HK-2 (cell line): ENCODE measurements at regions not wholly inside any gene's neighbourhood (a gene's known extent, or its start where the extent isn't known, plus 50 kb on each side); places are given as distances from the start of the nearest gene placed in this dataset.

Source experiments
- DNase-seq: peaks from one replicate; pipeline ENCODE4 v3.0.0-alpha.2; 2018; ENCODE audit not compliant: unreplicated experiment

DNA sequence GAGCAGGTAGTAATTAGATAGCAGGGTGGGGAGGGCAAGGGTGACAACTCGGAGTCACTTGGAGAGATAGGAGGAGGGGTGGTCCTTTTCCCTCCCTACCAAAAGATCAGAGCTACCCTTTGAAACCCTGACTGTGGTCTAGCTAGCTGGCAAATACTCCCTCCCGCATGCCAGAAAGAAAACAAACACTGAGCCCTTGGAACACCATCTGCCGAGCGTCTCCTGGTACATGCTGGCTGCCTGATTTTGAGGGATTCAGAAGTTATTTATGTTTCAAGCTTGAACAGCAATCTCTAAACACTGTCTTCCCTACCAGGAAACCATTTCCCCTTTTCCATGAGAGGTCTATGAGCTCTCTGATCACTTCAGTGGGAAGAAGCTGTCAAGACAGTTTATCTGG, 291.6 kb upstream of the CFAP20DC start:
- no peak for DNase-seq

DNA sequence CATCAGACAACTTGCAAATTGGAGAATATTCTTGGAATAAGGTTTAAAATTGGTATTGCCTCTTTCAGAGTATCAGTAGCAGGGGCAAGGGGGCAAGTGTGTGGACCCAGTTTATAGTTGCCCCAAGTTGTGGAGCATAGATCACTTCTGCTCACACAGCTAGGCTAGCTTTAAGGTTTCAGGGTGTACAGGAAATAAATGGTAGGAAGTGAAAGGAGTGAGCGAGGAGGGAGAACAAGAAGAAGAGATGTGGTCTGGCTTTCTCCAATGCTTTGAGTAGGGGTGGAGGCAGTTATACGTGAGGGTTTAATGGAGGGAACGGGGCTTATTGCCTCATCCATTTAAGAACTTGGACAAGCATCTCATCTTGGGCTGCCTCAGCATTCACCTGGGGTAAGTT, 290.0 kb upstream of the CFAP20DC start:
- no peak for DNase-seq

DNA sequence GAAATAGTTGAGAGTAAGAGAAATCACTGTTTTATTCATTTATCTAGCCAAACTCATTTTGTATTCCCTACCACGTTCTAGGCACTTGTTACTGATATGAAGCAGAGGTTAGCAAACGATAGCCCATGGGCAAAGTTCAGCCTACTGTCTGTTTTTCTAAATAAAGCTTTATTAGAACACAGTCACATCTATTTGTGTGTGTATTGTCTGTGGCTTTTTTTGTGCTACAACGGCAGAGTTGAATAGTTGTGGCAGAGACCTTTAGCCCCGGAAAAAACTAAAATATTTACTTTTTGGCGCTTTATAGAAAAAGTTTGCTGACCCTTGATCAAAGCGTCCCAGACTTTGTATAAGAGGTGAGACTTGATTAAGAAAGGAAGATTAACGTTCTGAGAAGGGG, 289.1 kb upstream of the CFAP20DC start:
- no peak for DNase-seq

DNA sequence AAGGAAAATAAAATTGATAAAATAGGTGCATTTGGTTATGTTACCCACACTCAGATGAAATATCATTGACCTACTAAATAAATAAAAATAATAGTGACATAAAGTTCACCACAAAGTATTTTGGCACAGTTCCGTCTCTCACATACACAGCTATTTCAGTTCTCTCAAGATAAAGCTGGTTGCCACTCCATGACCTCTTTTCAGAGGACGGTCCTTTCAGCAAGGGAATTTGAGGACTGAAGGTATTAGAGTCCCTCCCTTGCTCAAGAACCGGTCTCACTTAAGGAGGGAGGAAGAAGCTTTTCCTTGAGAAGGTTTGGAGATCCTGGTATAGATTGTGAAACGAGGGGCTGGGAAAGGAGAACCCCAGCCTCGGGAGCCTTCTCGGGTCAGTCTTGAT, 285.5 kb upstream of the CFAP20DC start:
- DNase-seq: no peak

DNA sequence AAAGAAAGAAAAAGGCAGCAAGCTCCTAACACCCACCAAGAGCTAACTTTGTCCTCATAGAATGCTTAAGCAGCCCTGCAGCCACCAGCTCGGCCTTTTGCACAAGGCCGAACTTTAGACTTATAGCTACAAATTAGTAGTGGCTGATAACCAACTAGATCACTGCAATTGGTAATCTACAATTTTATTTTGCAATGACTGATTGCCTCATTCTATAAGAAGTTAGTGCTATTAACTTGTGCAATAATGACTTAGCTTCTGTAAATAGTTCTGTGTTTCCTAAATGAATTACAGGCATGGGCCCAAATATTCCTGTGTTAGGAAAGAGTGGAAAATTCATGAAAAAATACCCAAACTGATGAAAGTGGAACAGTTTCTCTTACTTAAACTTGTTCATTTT, 284.8 kb upstream of the CFAP20DC start:
- DNase-seq: no peak

DNA sequence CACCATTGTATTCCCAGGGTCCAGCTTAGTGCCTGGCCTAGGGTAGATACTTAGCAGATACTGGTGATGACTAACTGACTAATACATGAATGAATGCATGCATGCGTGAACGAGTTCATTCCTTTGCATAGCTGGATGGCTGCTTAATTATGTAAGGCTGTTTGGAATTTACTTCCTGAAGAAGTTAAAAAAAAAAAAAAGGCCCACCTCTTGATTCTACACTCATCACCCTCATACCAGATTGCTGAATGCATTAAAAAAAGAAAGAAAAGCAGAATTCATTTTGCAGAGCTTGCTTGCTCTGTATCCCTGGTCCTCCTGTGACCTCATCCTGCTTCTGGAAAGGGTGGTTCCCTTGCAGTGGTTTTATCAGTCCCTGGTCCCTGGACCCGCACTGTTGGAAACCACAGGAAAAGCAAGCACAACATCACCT, 277.6 kb upstream of the CFAP20DC start:
- DNase-seq: peak; percentile 25

DNA sequence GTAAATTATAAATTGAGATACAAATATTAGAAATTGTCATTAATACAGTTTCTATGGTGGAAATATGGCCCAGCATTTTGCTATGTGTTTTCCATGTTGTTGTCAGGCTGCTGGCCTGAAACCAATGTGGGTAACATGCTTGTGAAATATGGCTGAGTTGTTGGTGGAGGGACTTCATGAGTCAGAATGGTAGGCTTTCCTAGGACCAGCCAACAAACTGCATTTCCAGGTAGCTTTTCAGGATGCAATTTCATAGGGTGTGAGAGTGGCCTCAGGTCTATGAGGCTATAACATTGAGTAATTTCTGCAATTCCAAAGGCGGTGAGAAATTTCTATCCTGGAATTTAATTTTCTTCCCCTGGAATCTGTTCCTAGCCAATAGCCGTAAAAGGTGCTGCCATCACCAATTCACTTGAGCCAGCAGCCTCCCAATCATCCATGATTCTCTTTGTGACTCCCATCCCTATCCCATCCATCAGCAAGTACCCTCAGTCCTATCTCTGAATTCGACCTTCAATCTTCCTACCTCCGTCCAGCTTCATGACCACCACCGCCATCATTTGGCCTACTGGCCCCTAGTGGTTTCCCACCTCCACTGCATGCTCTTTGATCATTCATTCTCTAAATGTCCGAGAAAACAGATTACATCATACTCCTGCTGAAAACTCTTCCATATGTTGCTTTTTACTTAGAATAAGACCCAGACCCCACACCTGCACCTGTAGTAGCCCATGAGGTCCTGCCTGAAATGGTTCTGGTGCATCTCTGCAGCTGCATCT, 276.6 kb upstream of the CFAP20DC start:
- DNase-seq: no peak

DNA sequence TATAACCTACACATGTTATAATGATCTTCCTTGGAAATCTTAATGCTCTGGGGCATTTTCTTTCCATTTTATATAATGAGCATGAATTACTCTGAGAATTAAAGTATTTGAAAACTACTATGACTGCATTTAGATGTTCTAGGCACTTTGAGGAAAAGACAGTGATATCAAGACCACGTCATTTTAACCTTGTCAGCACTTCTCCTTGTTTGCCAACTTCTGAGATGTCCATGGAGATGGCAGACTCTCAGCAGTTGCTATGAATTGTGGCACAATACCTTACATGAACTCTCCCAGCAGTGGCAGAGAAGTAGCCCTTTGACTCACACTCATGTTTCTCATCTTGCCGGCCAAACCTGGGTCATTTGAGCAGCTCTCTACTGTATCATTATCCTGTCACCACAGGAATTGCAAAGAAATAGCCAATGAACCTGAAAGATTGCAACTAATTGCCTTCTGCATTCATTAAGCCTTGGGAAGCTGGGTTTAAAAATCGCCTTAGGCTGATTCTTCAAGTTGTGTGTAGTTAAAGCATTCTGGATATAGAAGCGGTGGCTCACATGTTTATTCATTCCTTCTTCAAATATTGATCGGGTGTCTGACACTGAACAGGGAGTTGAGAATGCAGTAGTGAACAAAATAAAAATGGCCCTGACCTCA, 272.2 kb upstream of the CFAP20DC start:
- DNase-seq: no peak

DNA sequence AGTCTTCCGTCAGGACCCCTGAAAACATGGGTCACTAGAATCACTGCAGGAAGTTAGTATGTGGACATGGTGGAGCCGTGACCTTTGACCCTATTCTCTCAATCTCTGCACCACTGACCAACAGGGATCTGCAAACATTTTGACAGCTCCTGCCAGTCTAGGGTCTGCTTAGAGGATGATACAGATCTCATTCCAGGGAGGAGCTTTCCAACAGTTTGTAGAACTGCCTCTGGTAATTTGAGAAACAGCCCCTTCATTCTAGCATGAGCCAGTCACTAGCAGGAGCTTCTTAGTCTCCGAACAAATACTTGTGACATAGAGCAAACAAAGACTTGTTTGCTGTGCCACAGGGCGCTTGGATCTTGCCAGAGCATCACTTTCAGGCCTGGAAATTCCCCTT, 270.3 kb upstream of the CFAP20DC start:
- DNase-seq: no peak

DNA sequence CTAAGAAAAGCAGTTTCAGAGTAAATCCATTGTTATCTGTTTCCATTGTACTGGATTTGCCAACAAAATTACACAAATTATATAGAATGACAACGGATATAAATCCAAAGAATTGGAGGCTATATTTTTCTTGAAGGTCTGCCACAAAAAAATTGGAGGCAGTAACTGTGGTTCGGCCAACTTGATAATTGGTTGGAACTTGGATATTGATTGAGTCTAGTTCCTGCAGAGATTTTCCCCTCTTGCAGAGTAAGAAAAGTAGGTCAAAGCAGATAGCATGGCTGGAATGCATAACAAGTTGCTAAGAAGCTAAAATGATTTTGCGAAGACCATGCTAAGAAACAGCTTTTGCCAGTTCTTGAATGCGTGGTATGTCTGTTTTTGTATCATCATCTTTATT, 269.6 kb upstream of the CFAP20DC start:
- DNase-seq: no peak

DNA sequence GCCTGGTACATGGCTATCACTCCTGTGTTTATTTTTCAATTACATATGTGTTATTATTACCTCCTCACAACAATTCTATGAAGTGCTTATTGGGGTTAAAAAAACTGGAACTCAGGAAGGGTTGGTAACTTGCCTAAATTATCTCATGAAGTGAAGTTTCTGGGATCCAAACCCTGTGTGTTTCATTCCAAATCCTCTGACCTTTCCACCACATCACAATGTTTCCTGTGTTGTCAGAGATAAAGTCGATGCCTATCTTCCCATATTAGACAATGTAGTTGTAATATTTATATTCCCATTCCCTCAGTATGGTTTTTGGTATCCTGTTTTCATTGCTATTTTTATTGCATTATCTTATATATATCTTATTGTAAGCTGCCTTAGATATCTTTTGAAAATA, 269.1 kb upstream of the CFAP20DC start:
- no peak for DNase-seq

DNA sequence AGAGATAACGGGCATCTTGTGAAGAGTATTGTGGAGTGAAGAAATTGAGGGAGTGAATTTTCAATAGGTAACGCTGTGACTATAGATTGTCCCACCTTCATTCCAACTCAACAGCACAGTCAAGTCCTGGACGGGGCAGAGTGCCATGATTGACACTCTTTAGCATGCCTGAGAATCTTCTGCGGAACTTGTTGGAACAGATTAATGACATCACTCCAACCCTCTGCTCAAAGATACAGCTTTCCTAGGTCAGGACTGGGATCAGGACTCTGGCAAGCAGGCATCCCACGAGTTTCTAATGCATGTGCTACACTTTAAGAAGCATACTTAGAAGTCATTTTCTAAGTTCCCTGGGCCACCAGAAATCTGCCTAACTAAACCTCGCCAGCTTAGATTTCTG, 267.6 kb upstream of the CFAP20DC start:
- no peak for DNase-seq

DNA sequence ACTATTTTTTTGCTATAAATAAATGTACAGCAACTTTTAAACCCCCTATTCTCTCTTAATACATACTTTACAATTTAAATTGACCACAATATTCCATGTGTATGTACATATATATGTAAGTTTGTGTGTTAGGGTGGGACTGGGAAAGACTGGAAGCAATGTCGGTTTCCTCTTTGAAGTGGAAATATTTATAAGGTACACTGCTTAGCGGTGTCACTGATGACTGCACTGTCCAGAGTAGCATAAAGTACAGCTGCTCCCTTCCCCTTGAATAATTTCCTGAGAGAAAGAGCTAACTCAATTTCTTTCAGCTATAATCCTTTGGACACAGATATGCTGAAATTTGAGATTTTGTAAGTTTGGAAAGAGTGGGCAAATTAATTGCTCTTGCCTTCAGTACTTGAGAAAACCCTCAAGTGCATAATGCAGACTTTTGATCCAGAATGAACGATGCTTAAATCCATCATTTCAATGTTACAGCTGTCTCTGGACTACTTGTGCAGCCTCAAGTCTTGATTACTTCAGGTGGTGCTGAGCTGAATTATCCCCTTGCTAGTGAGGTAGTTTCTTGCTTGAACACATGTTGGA, 267.0 kb upstream of the CFAP20DC start:
- no peak for DNase-seq

DNA sequence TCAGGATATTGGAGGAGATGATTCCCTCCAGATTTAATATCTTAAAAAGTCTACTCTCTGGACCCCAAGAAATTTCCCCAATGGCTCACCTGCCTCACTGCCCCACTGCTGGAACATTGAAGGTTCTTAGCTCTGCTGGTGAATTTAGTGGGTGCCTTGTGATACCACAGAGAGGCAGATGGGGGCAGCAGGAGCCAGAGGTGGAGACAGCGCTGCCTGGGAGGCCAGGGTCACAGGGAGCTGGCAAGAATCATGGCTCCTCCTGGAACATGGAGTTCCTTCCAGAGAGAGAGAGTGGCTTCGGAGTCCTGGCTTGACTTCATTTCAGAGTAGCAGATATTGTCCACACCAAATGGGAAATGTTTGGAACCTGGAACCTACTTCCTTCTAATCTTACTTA, 263.5 kb upstream of the CFAP20DC start:
- peak; percentile 32 for DNase-seq

DNA sequence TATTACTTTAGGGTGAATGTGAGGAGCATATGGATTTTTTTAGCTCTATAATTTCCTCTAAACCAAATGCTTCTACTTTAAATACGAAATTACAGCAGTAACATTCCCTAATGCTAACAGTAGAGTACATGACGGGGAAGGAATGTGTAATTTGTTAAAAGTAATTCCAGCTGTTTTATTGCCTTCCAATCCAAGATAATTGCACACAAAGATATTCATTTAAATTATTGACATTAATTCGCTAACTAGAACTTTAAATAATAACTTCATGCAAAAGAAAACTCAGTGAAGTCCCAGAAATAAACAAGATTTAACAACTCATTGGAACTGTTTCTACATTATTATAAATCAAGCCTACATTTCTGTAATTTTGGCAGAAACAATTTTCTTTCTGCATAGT, 261.4 kb upstream of the CFAP20DC start:
- no peak for DNase-seq

DNA sequence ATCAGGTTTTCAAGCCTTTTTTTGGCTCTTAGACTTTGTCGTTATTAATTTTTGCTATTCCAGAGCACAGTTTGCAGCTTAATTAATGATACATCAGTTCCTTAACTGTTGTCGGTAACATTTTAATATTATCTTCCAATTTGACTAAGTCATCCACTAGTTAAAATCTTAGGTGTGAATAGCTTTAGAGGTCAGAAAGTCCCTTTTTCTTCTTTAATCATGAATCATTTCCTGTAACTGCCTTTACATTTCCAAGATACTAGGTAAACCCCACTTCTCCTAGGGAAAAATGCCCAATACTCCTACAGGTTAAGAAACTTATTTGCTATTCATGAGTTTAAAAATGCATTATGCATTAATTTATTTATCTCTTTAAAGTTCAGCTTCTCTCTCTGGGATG, 260.9 kb upstream of the CFAP20DC start:
- DNase-seq: no peak

DNA sequence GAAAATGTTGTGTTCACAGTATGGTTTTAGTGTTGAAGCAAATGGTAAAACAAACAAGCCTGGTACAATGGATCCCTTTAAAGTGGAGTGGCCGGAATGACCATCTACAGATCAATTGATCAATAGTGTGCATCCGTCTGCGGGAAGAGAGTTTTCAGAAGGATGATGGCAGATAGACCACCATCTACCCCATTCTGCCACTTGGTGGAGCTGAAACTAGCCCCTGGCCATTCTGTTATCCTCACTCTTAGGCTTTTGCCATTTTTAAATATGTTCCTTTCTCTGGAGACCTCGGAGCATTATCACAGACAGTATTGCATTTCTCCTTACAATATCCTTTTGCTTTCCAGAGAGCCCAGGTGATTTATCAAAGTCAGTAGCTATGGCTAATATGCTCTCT, 258.9 kb upstream of the CFAP20DC start:
- DNase-seq: no peak

DNA sequence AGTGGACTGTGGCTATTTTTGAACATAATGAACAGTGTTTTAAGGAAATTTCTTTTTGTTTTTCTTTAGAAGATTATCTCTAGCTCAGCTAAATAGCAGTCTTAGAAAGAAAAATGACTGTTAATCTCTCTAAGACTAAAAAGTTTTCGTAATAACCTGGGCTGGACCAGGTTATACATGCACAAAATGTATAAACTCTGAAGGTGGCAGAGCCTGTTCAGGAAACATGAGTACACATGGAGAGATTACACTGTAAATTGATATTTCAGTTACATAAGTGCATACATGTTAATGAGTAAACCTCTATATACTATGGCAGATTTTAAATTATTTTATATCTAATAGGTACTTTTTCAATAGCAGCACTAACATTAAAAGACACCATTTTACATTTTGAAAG, 258.2 kb upstream of the CFAP20DC start:
- no peak for DNase-seq

DNA sequence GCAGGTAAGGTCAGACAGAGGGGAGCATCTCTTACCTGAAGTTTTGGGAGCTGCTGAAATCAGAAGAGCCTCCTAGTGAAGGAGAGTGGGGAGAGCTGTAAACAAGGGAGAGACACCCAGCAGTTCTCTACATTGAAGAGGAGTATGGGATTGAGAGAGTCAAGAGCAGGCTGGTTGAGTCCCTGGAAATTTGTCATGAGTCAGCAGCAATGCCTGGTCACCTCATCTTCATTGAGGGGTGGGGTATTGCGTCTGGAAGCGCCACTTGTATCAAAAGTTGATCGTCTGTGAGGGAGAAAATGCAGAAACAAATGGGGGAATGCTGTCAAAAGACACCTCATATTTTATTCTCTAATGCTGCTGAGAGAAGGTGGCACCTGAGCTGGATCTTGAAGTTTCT, 256.6 kb upstream of the CFAP20DC start:
- DNase-seq: no peak

DNA sequence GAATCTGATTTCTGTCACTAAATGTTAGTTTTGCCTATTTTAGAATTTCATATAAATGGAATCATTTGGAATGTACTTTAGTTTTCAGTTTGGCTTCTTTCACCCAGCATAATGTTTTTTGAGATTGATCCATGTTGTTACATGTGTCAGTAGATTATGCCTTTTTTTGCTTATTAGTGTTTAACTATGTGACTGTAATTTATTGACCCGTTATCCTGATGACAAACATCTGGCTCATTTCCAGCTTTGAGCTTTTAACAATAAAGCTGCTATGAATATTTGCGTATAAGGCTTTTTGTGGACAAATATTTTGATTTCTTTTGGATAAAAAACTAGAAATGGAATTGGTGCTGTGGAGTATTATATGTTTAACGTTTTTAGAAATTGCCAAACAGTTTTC, 254.5 kb upstream of the CFAP20DC start:
- DNase-seq: no peak

DNA sequence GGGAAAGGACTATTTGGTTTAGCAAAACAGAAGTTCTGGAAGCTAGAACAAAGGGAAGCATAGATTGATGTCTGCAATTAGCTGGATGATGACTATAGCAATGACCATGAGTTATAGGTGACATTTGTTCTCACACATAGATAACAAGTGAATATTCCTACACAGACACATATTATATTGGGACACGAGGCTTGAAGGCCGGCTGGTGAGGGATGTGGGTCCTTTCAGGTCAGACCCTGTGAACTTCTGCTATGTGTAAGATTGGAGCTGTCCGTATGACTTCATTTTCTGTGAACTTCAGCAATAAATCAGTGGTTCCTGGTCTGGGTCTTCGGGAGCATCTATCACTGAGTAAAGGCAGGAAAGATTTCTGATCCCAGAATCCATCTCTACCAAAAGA, 253.6 kb upstream of the CFAP20DC start:
- no peak for DNase-seq

DNA sequence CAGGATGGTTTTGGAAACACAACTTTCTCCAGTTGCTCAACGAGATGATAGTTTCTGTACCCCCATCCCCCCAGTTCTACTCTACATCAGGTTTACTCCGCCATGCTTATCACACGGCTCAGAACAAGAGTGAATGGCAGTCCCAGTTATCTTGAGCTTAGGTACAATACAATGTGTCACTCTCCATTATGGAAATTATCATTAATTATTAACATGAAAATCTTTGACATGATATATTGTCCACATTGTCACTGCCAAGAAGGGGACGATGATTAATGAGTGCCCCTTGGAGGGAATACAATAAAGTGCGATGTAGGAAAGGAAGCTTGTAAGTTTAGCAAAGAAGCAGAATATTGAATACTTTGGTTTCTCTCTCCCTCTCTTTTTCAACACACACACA, 252.6 kb upstream of the CFAP20DC start:
- DNase-seq: no peak

DNA sequence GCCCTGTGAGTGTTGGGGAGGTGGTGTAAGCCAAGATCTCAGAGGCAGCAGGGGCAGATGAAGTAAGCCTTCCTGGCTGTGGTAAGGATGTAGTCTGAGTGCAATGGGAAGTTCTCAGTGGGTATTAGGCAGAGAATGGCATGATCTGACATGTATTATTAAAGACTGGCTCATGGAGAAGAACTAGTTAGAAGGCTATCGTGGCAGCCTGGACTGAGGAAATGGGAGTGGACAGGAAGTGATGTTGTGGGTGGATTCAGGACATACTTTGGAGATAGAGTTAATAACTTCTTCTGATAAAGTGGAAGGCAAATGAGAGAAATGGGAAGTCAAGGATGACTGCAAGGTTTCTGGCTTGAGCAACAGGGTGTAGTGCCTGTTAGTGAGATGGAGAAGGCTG, 250.9 kb upstream of the CFAP20DC start:
- no peak for DNase-seq
